ENCODE measurements at regions not wholly inside any gene's neighbourhood (a gene's known extent, or its start where the extent isn't known, plus 50 kb on each side); places are given as distances from the start of the nearest gene placed in this dataset.

- no peak for ATAC-seq
- TF ChIP-seq, protein P1, sequence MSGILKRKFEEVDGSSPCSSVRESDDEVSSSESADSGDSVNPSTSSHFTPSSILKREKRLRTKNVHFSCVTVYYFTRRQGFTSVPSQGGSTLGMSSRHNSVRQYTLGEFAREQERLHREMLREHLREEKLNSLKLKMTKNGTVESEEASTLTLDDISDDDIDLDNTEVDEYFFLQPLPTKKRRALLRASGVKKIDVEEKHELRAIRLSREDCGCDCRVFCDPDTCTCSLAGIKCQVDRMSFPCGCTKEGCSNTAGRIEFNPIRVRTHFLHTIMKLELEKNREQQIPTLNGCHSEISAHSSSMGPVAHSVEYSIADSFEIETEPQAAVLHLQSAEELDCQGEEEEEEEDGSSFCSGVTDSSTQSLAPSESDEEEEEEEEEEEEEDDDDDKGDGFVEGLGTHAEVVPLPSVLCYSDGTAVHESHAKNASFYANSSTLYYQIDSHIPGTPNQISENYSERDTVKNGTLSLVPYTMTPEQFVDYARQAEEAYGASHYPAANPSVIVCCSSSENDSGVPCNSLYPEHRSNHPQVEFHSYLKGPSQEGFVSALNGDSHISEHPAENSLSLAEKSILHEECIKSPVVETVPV (CRISPR knock-in tag; IDR thresholded peaks at IDR 0.05) = no peak
- no peak for TF ChIP-seq TCF4 (CRISPR knock-in tag; IDR thresholded peaks at IDR 0.05; ENCODE audit: borderline replicate concordance)
Observed at GRCh38 chr5:98121036-98121936, 652.2 kb upstream of the RGMB start.

DNA sequence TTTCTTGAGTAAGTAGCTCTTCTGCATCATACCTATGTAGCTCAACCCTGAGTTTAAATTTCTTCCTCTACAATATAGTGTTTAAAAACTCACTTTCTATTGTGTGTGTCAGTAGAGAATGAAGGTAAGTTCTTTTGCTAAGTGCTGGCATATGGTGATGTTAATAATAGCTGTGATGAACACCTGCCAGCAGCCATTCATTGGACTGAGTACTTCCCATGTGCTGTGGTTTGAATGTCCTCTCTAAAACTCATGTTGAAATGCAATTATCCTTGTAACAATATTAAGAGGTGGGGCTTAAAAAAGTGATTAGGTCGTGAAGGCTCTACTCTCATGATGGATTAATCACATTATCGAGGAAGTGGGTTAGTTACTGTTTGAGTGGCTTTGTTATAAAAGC is 645.2 kb upstream of the RGMB start:
- no peak for ATAC-seq
- TF ChIP-seq ZFP3 (CRISPR knock-in tag; IDR thresholded peaks at IDR 0.05) (no peak), ESRRG (CRISPR knock-in tag; IDR thresholded peaks at IDR 0.05) (no peak), ZNF70 (CRISPR knock-in tag; IDR thresholded peaks at IDR 0.05) (no peak), ZFP30 (CRISPR knock-in tag; IDR thresholded peaks at IDR 0.05) (no peak), ZC3H10 (CRISPR knock-in tag; IDR thresholded peaks at IDR 0.05) (no peak), ARNTL (CRISPR knock-in tag; IDR thresholded peaks at IDR 0.05; ENCODE audit: borderline replicate concordance, low read depth) (no peak)

DNA sequence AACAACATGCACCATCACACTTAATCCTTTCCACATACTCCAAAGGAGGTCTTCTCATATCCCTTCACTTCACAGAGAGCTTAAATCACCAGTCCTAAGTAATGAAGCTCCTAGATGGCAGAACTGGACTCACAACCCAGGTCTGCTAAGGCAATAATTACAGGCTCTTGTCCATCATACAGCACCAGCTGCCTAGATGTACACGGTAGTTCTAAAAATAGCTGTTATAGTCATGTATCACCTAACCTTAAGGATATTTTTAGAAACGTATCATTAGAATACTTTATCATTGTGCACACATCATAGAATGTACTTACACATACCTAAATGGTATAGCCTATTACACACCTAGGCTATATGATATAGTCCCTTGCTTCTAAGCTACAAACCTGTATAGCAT is 644.6 kb upstream of the RGMB start:
- TF ChIP-seq TCF4 (CRISPR knock-in tag; IDR thresholded peaks at IDR 0.05; ENCODE audit: borderline replicate concordance) = no peak
- TF ChIP-seq PATZ1 (CRISPR knock-in tag; IDR thresholded peaks at IDR 0.05; ENCODE audit: borderline replicate concordance) = no peak
- TF ChIP-seq OSR1 (CRISPR knock-in tag; IDR thresholded peaks at IDR 0.05) = no peak
- no peak for TF ChIP-seq ARNTL (CRISPR knock-in tag; IDR thresholded peaks at IDR 0.05; ENCODE audit: borderline replicate concordance, low read depth)
- no peak for TF ChIP-seq ZC3H10 (CRISPR knock-in tag; IDR thresholded peaks at IDR 0.05)
- ATAC-seq = no peak

DNA sequence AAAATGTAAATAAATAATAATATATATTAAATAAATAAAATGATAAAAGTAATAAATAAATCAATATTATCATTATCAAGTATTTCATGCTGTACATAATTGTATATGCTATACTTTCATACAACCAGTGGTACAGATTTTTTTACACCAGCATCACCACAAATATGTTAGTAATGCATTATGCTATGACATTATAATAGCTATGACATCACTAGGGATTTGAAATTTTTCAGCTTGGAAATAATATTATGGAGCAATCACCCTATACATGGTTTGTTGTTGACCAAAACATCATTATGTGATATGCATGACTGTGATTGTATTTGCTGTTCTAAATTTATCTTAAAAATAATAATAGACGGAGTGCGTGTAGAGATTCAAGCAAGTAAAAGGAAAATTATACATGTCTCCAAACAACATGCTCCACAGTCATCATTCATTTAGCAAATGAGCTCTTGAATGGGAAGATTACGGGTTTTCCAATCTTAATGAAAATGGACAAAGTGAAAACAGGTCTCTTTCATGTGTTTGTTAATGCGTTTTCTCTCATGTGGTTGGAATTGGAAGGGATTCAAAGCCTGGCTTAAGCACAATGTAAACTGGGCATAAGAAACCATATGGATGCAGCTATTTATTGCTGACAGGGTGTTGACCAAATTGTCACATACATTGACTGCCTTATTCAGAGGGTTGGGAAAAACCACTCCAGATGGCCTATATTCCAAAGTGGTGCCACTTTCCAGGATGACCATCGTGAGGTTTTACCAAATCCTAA is 643.0 kb upstream of the RGMB start:
- ATAC-seq = no peak
- TF ChIP-seq TOX (CRISPR knock-in tag; IDR thresholded peaks at IDR 0.05; ENCODE audit: borderline replicate concordance) (no peak), ZFP30 (CRISPR knock-in tag; IDR thresholded peaks at IDR 0.05) (no peak), ARNTL (CRISPR knock-in tag; IDR thresholded peaks at IDR 0.05; ENCODE audit: borderline replicate concordance, low read depth) (no peak), TCF4 (CRISPR knock-in tag; IDR thresholded peaks at IDR 0.05; ENCODE audit: borderline replicate concordance) (no peak), PATZ1 (CRISPR knock-in tag; IDR thresholded peaks at IDR 0.05; ENCODE audit: borderline replicate concordance) (no peak), ZC3H10 (CRISPR knock-in tag; IDR thresholded peaks at IDR 0.05) (no peak), ISL1 (CRISPR knock-in tag; IDR thresholded peaks at IDR 0.05) (no peak), RARB (CRISPR knock-in tag; IDR thresholded peaks at IDR 0.05) (no peak), PPARA (CRISPR knock-in tag; IDR thresholded peaks at IDR 0.05; ENCODE audit: borderline replicate concordance) (no peak)
- TF ChIP-seq, protein P2, sequence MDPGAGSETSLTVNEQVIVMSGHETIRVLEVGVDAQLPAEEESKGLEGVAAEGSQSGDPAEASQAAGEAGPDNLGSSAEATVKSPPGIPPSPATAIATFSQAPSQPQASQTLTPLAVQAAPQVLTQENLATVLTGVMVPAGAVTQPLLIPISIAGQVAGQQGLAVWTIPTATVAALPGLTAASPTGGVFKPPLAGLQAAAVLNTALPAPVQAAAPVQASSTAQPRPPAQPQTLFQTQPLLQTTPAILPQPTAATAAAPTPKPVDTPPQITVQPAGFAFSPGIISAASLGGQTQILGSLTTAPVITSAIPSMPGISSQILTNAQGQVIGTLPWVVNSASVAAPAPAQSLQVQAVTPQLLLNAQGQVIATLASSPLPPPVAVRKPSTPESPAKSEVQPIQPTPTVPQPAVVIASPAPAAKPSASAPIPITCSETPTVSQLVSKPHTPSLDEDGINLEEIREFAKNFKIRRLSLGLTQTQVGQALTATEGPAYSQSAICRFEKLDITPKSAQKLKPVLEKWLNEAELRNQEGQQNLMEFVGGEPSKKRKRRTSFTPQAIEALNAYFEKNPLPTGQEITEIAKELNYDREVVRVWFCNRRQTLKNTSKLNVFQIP (CRISPR knock-in tag; IDR thresholded peaks at IDR 0.05; ENCODE audit: borderline replicate concordance, low read depth) = no peak
- TF ChIP-seq, protein P1 (CRISPR knock-in tag; IDR thresholded peaks at IDR 0.05) = no peak
